SK-N-SH (cell line): ENCODE measurements at regions not wholly inside any gene's neighbourhood (a gene's known extent, or its start where the extent isn't known, plus 50 kb on each side); places are given as distances from the start of the nearest gene placed in this dataset.

ENCODE experiments used
- CTCF ChIA-PET: fragments of 300-600, 350-600 bp; formaldehyde crosslinking; extraction: SDS; loops from one replicate; lab custom pipeline; 2021; lab: Yijun Ruan, JAX
- POLR2A ChIA-PET: fragments of 350-600 bp; sonication (Branson Sonifier 250); formaldehyde crosslinking; extraction: SDS; loops from one replicate; lab custom pipeline; 2020; ENCODE audit warnings: antibody characterized with exemption, inconsistent platforms; lab: Yijun Ruan, JAX
- DNase-seq: peaks from one replicate; pipeline ENCODE4 v3.0.0; 2012
- H2AFZ ChIP-seq: fragments of 200-600 bp; sonication (generic); 2 replicates; pipeline ENCODE4 v1.8.1; 2016; ENCODE audit warnings: antibody characterized with exemption, mild to moderate bottlenecking, low read depth
- H3F3A ChIP-seq: fragments of 200-600 bp; sonication (generic); replicated peaks from 2 replicates; pipeline ENCODE3; 2016; ENCODE audit warnings: antibody characterized with exemption, mild to moderate bottlenecking; ENCODE audit not compliant: insufficient read depth
- H3K27ac ChIP-seq, 2 experiments: fragments of 200-500 bp in 1 of 2; fragments of 200-600 bp in 1 of 2; sonication (Bioruptor generic) in 1 of 2; sonication (generic), shearing (Covaris generic) in 1 of 2; 2 replicates each; pipeline versions ENCODE4 v1.5.1 to v1.6.1; 2014 to 2016; ENCODE audit warnings: low read depth in 2 of 2, inconsistent platforms in 1 of 2, low read length in 1 of 2, mild to moderate bottlenecking in 1 of 2, mixed read lengths in 1 of 2
- H3K27me3 ChIP-seq: fragments of 200-600 bp; sonication (generic), shearing (Covaris generic); 2 replicates; pipeline ENCODE4 v1.6.1; 2016; ENCODE audit warnings: mixed run types; ENCODE audit not compliant: insufficient read depth
- H3K36me3 ChIP-seq, 2 experiments: fragments of 200-500 bp in 1 of 2; fragments of 200-600 bp in 1 of 2; sonication (Bioruptor generic) in 1 of 2; sonication (generic) in 1 of 2; replicated peaks in 1 of 2; 2 replicates each; pipeline versions ENCODE3 to v1.5.1; 2014 to 2016; ENCODE audit warnings: low read length in 1 of 2, mild to moderate bottlenecking in 1 of 2; ENCODE audit not compliant: insufficient read depth in 2 of 2, control insufficient read depth in 1 of 2
- H3K4me1 ChIP-seq, 2 experiments: fragments of 200-500 bp in 1 of 2; fragments of 200-600 bp in 1 of 2; sonication (Bioruptor generic) in 1 of 2; sonication (generic), shearing (Covaris generic) in 1 of 2; 2 replicates each; pipeline versions ENCODE4 v1.5.1 to v1.6.1; 2014 to 2016; ENCODE audit warnings: low read depth in 1 of 2, low read length in 1 of 2, mixed run types in 1 of 2; ENCODE audit not compliant: insufficient read depth in 2 of 2, control insufficient read depth in 1 of 2
- H3K4me2 ChIP-seq: fragments of 200-600 bp; sonication (generic), shearing (Covaris generic); 2 replicates; pipeline ENCODE4 v1.6.1; 2017; ENCODE audit warnings: mixed run types
- H3K4me3 ChIP-seq, 2 experiments: fragments of 200-500 bp in 1 of 2; fragments of 200-600 bp in 1 of 2; sonication (Bioruptor generic) in 1 of 2; sonication (generic), shearing (Covaris generic) in 1 of 2; 2 replicates each; pipeline versions ENCODE4 v1.5.1 to v1.8.1; 2014 to 2016; ENCODE audit warnings: low read depth in 2 of 2, inconsistent platforms in 1 of 2, low read length in 1 of 2, mild to moderate bottlenecking in 1 of 2, mixed read lengths in 1 of 2, moderate library complexity in 1 of 2
- H3K79me2 ChIP-seq: fragments of 200-600 bp; sonication (generic); 2 replicates; pipeline ENCODE4 v1.8.1; 2017; ENCODE audit warnings: mild to moderate bottlenecking; ENCODE audit not compliant: insufficient read depth
- H3K9ac ChIP-seq: fragments of 200-600 bp; sonication (generic); 2 replicates; pipeline ENCODE4 v1.6.1; 2017; ENCODE audit warnings: mixed run types
- H3K9me2 ChIP-seq: fragments of 200-600 bp; sonication (generic); 2 replicates; pipeline ENCODE4 v1.6.1; 2017; ENCODE audit warnings: mixed run types
- H3K9me3 ChIP-seq: fragments of 200-600 bp; sonication (generic); 2 replicates; pipeline ENCODE4 v1.6.1; 2017; ENCODE audit warnings: mixed run types, mild to moderate bottlenecking, moderate library complexity
- H4K20me1 ChIP-seq: fragments of 200-600 bp; sonication (generic); 2 replicates; pipeline ENCODE4 v1.6.1; 2017; ENCODE audit warnings: mild to moderate bottlenecking, mixed run types; ENCODE audit not compliant: insufficient read depth
- CHD2 ChIP-seq: fragments of 150-350 bp; IDR thresholded peaks from 2 replicates; pipeline ENCODE4 v1.6.1; 2018; ENCODE audit warnings: low read length; ENCODE audit not compliant: partially characterized antibody
- EZH2phosphoT487 ChIP-seq: fragments of 200-600 bp; sonication (generic); IDR thresholded peaks from 2 replicates; pipeline ENCODE4 v1.6.1; 2017; ENCODE audit warnings: low read depth, mixed run types, mild to moderate bottlenecking, antibody characterized with exemption, moderate library complexity, borderline replicate concordance
- FOSL2 ChIP-seq: IDR thresholded peaks from 2 replicates; pipeline ENCODE4 v1.4.0; 2012; ENCODE audit warnings: low read depth, mild to moderate bottlenecking, moderate library complexity, borderline replicate concordance
- JUND ChIP-seq: IDR thresholded peaks from 2 replicates; pipeline ENCODE4 v1.4.0; 2012
- RCOR1 ChIP-seq: fragments of 150-350 bp; IDR thresholded peaks from 2 replicates; pipeline ENCODE4 v1.6.1; 2017; ENCODE audit warnings: antibody characterized with exemption, low read length
- REST ChIP-seq: IDR thresholded peaks from 2 replicates; pipeline ENCODE4 v1.6.1; 2012; ENCODE audit warnings: mild to moderate bottlenecking, low read depth, low read length, moderate library complexity
- RFX5 ChIP-seq: IDR thresholded peaks from 2 replicates; pipeline ENCODE4 v1.6.1; 2012; ENCODE audit warnings: mild to moderate bottlenecking, improper control_type of control experiment, low read length
- SIN3A ChIP-seq: IDR thresholded peaks from 2 replicates; pipeline ENCODE4 v1.6.1; 2012; ENCODE audit warnings: low read depth, mild to moderate bottlenecking, low read length, moderate library complexity, borderline replicate concordance
- SMC3 ChIP-seq: IDR thresholded peaks from 2 replicates; pipeline ENCODE4 v1.6.1; 2012; ENCODE audit warnings: low read depth, low read length, improper control_type of control experiment
- TCF12 ChIP-seq: IDR thresholded peaks from 2 replicates; pipeline ENCODE4 v1.4.0; 2012
- TEAD4 ChIP-seq: IDR thresholded peaks from 2 replicates; pipeline ENCODE4 v1.4.0; 2012; ENCODE audit warnings: mild to moderate bottlenecking, borderline replicate concordance; ENCODE audit not compliant: insufficient read depth
- USF1 ChIP-seq: IDR thresholded peaks from 2 replicates; pipeline ENCODE4 v1.4.0; 2012; ENCODE audit warnings: low read depth, borderline replicate concordance
- USF2 ChIP-seq: fragments of 150-350 bp; IDR thresholded peaks from 2 replicates; pipeline ENCODE4 v1.6.1; 2017; ENCODE audit warnings: antibody characterized with exemption, low read length, low read depth, borderline replicate concordance
- YY1 ChIP-seq: IDR thresholded peaks from 2 replicates; pipeline ENCODE4 v1.4.0; 2012; ENCODE audit warnings: low read depth, mild to moderate bottlenecking
- WGBS: methylation state at CpG from one replicate; pipeline ENCODE4 v1.1.6; 2017; ENCODE audit warnings: low lambda C conversion rate; 5-methylcytosine and 5-hydroxymethylcytosine counted together

GRCh38 chr15:98286831-98287230, 326.3 kb downstream of the ARRDC4 start:
- Histone ChIP-seq H3K9me3 (no peaks in the 10 kb centered on the region), H3K79me2 (no peaks in the 10 kb centered on the region)
- TF ChIP-seq RFX5, result no peak
- no peak for TF ChIP-seq RCOR1
- no peak for TF ChIP-seq CHD2
- TF ChIP-seq SIN3A, result no peak
- no peak for TF ChIP-seq JUND
- TF ChIP-seq USF1, result no peak
- no peak for TF ChIP-seq TCF12
- TF ChIP-seq YY1, result no peak
- TF ChIP-seq SMC3, result no peak
- no peak for TF ChIP-seq USF2
- no peak for TF ChIP-seq FOSL2
- no peak for TF ChIP-seq TEAD4
- TF ChIP-seq REST, result no peak
- no peak for TF ChIP-seq EZH2phosphoT487
- TF ChIP-seq, all 33 proteins: peak for 0
- Histone ChIP-seq H3K4me2 (no peak overlapping the region), H2AFZ (no peak overlapping the region), H3K36me3 (no peaks in the 10 kb centered on the region), H3K4me1 (no peaks in the 10 kb centered on the region), H3K4me3 (no peak overlapping the region), H3K9ac (no peak overlapping the region), H3K9me2 (no peaks in the 10 kb centered on the region), H3K27me3 (peaks cover 27% of the 10 kb centered on the region; the same call in 1 of the 2 replicates), H3F3A (no peaks in the 10 kb centered on the region), H3K27ac (no peak overlapping the region), H4K20me1 (no peaks in the 10 kb centered on the region)
- DNase-seq, result no peak
- WGBS, result under 1% methylated on average over 3 of the region's 3 CpGs
- POLR2A ChIA-PET, result no interaction called here
- CTCF ChIA-PET, result interaction anchor here (0.9 to 1.4 kb wide), 4 partner anchors 9 to 387 kb away, joined by 3 to 4 read pairs (median 3); no protein-coding TSS in a partner anchor
